ENCODE measurements at regions not wholly inside any gene's neighbourhood (a gene's known extent, or its start where the extent isn't known, plus 50 kb on each side); places are given as distances from the start of the nearest gene placed in this dataset.

- TF ChIP-seq CTCF (IDR thresholded peaks at IDR 0.05 in 8 of 11, conservative IDR thresholded peaks at IDR 0.05 in 3 of 11) (no peak), POLR2A (IDR thresholded peaks at IDR 0.05) (no peak)
Measured at GRCh38 chr2:2751715-2752315, 420.7 kb upstream of the MYT1L start.

Measured in spleen (tissue), 7 donors.